ENCODE measurements at regions not wholly inside any gene's neighbourhood (a gene's known extent, or its start where the extent isn't known, plus 50 kb on each side); places are given as distances from the start of the nearest gene placed in this dataset.

GRCh38 chr6:43843097-43843645 is 73.2 kb downstream of the VEGFA start:
- no peak for TF ChIP-seq EZH2 (IDR thresholded peaks at IDR 0.05; ENCODE audit: borderline replicate concordance, insufficient read depth, low read depth, low read length, poor library complexity, severe bottlenecking)
- TF ChIP-seq, protein P1, sequence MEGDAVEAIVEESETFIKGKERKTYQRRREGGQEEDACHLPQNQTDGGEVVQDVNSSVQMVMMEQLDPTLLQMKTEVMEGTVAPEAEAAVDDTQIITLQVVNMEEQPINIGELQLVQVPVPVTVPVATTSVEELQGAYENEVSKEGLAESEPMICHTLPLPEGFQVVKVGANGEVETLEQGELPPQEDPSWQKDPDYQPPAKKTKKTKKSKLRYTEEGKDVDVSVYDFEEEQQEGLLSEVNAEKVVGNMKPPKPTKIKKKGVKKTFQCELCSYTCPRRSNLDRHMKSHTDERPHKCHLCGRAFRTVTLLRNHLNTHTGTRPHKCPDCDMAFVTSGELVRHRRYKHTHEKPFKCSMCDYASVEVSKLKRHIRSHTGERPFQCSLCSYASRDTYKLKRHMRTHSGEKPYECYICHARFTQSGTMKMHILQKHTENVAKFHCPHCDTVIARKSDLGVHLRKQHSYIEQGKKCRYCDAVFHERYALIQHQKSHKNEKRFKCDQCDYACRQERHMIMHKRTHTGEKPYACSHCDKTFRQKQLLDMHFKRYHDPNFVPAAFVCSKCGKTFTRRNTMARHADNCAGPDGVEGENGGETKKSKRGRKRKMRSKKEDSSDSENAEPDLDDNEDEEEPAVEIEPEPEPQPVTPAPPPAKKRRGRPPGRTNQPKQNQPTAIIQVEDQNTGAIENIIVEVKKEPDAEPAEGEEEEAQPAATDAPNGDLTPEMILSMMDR (IDR thresholded peaks at IDR 0.05) = no peak

Data from B cell (primary cell).